Pulmonary artery endothelial cell (primary cell): ENCODE measurements at regions not wholly inside any gene's neighbourhood (a gene's known extent, or its start where the extent isn't known, plus 50 kb on each side); places are given as distances from the start of the nearest gene placed in this dataset.

Experiments
- DNase-seq: peaks from one replicate; pipeline ENCODE4 v3.0.0-alpha.2; 2011; ENCODE audit warnings: low read depth, low spot score

GRCh38 chr4:159444678-159445077, 341.8 kb downstream of the RAPGEF2 start:
- no peak for DNase-seq

DNA sequence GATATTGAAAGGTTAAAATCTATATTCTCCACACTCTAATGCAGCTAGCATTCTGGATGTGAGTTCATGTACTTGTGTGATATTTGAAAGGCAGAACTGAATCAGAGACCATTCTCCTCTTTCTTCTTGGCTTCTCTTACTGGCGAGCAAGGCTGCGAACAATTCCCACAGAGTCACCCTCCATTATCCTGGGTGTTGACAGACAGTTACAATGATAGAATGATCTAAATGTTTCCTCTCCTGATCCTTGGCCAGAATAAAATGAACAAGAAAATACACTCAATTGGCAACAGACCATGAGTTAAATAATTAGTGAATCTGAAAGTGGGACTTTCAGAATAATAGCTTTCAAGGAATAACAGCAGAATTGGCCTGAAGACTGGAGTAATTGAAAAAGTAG, 342.8 kb downstream of the RAPGEF2 start:
- DNase-seq: no peak

GRCh38 chr4:159446266-159446976, 343.5 kb downstream of the RAPGEF2 start:
- DNase-seq: peak; percentile 44

DNA sequence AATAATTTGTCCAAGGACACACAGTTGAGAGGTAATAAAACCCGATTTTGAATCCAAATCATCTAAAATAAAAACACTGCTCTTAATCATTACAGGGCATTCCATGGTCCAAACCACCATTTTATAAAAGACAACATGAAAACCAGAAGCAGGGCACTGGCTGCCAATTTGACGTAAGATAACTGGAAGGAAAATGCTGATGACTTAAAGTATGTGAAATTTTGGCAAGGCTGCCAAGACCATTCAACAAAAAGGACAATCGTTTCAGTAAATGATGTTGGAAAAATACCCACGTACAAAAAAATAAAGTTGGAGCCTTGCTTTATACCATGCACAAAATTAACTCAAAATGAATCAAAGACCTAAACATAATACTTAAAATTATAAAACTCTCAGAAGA, 344.4 kb downstream of the RAPGEF2 start:
- DNase-seq: no peak

GRCh38 chr4:159451006-159451405, 348.1 kb downstream of the RAPGEF2 start:
- DNase-seq: no peak

- DNase-seq: no peak
These were observed 352.9 kb downstream of the RAPGEF2 start for GRCh38 chr4:159455675-159456237.

DNA sequence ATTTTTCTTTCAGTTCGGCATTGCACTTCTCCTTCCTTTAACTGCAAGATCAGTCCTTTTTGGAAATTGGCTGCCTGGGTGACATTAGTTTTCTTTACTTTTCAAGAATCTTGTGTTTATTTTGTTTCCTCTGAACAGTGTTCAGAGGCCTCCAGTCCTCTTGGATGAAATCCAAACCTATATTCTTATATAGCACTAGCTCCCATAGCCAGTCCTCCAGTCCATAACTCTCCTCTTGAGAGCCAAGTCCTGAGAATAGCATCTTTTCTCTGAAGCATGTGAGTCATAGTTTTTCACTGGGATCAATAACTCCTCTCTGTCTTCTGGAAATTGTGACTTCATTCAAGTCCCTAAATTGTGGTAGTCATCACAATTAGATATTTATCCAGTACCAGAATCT, 357.5 kb downstream of the RAPGEF2 start:
- no peak for DNase-seq

DNA sequence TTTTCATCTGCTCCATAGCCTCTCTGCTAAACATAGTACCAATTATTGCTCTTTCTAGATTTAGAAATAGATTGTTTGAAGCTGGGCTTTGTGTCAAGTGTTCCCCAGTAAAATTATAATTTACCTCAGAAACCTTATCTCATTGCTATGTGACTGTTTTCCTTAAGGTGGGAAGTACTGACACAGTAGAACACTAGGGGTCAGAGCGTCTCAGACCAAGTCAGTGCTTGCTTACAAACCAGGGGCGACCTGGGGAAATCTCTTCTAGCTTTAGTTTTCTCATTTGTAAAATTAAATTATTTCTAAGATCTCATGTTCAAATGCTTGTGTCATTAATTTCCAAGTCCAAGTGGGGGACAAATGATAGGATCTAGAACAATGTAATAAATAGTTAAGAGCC, 360.4 kb downstream of the RAPGEF2 start:
- no peak for DNase-seq

- DNase-seq: no peak
These were observed 361.4 kb downstream of the RAPGEF2 start for GRCh38 chr4:159464302-159464701.

DNA sequence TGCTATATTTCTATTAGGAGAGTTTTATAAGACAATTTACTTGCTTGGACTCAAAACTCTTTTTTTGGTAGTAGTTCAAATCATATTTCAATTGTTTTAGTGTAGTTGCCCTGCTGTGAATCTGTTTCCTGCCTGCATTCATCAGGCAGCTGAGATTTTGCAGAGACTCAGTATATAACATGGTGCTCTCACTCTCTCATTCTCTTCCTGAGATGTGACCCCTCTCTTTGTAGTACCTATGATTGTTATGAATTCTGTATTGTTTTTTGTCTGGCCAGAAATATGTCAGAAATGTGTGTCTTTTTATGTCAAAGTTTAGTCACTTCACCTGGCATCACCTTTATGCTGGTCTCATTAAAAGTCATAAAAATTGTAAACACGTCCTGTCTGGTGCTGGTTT, 374.0 kb downstream of the RAPGEF2 start:
- no peak for DNase-seq

DNA sequence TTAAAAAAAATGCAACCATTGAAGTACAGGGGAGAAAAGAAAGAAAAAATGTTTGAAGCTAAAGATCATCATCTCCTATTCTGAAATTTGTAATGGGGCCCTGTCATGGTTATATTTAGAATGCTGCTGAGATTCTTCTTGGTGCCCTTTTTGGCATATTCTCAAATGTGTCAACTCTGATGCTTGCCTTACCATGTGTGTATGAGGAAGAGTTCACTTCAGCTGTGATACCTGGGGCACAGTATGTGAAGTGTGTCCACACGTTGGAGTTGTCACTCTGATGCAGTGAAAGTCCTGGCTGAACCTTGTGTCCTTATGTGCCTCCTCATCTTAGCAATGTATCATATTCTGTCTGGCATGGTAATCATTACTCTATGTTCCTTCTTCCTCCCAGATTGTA, 377.9 kb downstream of the RAPGEF2 start:
- DNase-seq: no peak

DNA sequence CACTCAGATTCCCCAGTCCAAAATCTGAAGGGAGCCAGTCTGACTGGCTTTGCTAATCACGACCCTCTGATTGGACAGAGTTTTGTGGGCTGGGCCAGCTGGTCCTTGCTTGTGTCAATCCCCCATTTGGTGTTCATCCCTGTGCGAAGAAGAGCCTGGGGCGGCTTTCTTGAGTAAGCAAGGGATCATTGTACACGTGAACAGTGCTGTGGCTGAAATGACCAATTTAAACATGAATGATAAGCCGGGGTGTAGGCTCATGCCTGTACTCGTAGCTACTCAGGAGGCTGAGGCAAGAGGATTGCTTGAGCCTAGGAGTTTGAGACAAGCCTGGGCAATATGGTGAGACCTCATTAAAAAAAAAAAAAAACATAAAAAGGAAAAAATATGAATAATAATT, 379.1 kb downstream of the RAPGEF2 start:
- DNase-seq: no peak

DNA sequence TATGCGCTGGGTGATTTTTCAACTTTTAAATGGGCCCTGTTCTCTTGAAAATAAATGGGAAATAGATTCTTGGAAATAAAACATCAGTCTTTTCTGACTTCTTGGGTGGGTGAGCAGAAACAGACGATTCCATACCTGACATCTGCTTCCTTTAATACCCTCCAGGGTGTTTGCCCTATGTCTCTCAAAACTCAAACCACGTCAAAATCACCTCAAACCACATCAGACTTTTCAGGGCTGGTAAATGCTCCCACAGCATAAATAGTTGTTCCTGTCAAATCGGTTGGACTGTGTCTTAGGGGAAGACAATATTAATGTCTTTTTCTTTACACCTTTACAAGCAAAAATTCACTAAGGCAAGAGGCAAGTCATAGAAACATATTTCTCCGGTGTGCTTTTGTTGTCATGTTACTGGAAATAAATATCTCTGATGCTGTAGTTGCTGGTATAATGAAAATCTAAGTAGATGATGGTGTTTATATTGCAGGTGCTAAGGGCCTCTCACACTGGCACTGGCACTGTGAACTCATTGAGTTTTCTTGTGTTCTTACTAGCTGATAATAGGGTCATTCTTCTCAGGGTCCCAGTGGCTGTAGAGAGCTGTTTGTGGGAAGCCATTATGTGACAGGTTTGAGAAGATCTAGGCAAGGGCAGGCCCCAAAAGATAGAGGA, 380.4 kb downstream of the RAPGEF2 start:
- no peak for DNase-seq

- DNase-seq: no peak
These were observed 381.2 kb downstream of the RAPGEF2 start for GRCh38 chr4:159483782-159484741.

GRCh38 chr4:159484864-159485263, 382.0 kb downstream of the RAPGEF2 start:
- no peak for DNase-seq

DNA sequence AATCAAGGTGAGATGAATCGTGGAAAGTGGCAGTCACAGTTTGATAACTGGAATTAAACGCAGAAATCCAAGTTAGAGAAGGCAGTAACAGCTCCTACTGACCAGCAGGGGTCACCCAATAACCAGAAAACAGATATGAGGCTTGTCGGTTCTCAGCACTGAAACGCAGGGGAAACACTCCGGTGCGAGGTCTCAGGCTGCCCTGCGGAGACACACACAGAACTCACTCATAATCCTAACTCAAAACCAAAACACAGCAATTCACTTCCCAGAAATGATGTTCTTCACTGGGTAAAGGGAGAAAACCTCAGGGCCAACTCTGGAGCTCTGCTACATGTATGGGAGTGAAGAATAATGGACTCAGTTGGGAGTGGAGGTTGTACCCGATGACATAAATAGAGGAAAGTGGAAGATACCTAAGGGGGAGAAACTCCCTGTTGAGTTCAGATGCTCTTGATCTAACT, 384.4 kb downstream of the RAPGEF2 start:
- DNase-seq: peak; percentile 20

DNA sequence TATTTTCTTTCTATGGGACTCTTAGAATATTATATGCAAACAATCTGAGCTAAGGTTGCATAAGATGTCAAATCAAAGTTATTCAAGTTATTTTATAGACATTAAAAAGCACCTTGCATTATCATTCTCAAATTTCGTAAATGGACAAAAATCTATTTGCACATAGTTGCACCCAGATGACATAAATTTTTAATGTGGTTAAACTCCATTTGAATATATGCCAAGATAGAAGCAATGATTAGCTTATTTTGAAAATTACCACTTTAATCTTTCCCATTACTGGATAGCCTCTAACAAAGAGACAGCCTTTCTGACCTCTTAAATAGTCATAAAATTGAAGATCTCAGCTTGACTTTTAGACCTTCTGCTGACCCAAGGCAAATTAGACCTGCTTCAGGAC, 386.8 kb downstream of the RAPGEF2 start:
- DNase-seq: no peak

DNA sequence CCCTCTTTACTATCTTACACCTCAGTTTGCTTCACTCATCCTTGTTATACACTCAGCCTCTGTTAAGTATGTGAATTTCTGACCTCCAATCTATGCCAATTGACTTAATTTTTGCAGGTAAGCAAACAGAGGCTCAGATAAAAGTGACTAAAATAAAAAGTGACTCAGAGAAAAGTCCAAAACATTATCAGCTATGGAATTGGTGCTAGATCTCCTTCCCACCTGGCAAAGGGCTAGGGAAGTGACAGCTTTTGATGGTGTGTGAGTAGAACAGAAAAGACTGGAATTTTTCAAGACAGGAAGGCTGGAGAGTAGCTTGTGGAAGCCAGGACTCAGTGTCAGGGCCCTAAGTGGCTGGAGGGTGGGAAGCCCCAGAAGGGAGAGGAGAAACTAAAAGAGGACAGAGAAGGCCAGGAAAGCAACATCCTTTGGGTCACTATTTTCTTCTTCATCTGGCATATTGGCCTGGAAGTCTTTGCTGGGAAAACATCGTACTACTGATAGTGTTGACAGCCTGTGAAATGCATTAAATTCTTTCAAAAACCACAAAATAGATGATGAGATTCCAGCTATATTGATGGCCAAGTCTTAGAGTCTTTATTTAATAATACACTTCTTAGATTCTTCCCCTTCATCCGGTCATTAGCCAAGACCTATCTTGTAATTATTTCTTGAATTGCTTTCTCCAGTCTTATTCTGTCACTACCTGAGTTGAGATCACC, 392.8 kb downstream of the RAPGEF2 start:
- DNase-seq: no peak

- DNase-seq: no peak
These were observed 393.4 kb downstream of the RAPGEF2 start for GRCh38 chr4:159496248-159496647.

- no peak for DNase-seq
These were observed 395.1 kb downstream of the RAPGEF2 start for GRCh38 chr4:159497936-159498335.
